ENCODE measurements at regions not wholly inside any gene's neighbourhood (a gene's known extent, or its start where the extent isn't known, plus 50 kb on each side); places are given as distances from the start of the nearest gene placed in this dataset.
A peak's percentile ranks its signal among the peaks of the same experiment; 100 is the strongest.

- DNase-seq (ENCODE audit: low read depth in 1 of 2, low spot score in 1 of 2): peak in 1 of 2 experiments; percentile 39
- no peak for TF ChIP-seq JUND (IDR thresholded peaks at IDR 0.05; ENCODE audit: low read depth)
- in situ Hi-C loops (cut with HindIII; ENCODE audit: low pct_unique_long_range_greater_than_20kb, low sequenced_read_pairs): no loop called here
Measured at GRCh38 chr5:123696921-123697341, 185.0 kb downstream of the CSNK1G3 start.

- in situ Hi-C loops (cut with HindIII; ENCODE audit: low pct_unique_long_range_greater_than_20kb, low sequenced_read_pairs): no loop called here
- no peak for DNase-seq (ENCODE audit: low read depth in 1 of 2, low spot score in 1 of 2)
Measured at GRCh38 chr5:123690821-123691220, 178.8 kb downstream of the CSNK1G3 start.

GRCh38 chr5:123681061-123681460 is 169.1 kb downstream of the CSNK1G3 start:
- in situ Hi-C loops (cut with HindIII; ENCODE audit: low pct_unique_long_range_greater_than_20kb, low sequenced_read_pairs): no loop called here
- no peak for TF ChIP-seq JUND (IDR thresholded peaks at IDR 0.05; ENCODE audit: low read depth)
- no peak for DNase-seq (ENCODE audit: low read depth in 1 of 2, low spot score in 1 of 2)

More at GRCh38 chr5:123690821-123691220, 178.8 kb downstream of the CSNK1G3 start:
- TF ChIP-seq JUND (IDR thresholded peaks at IDR 0.05; ENCODE audit: low read depth): no peak

GRCh38 chr5:123673107-123673506 is 161.1 kb downstream of the CSNK1G3 start:
- peak in 1 of 2 experiments; percentile 31 for DNase-seq (ENCODE audit: low read depth in 1 of 2, low spot score in 1 of 2)
- in situ Hi-C loops (cut with HindIII; ENCODE audit: low pct_unique_long_range_greater_than_20kb, low sequenced_read_pairs): no loop called here
- no peak for TF ChIP-seq JUND (IDR thresholded peaks at IDR 0.05; ENCODE audit: low read depth)

GRCh38 chr5:123671711-123672456 is 159.9 kb downstream of the CSNK1G3 start:
- in situ Hi-C loops (cut with HindIII; ENCODE audit: low pct_unique_long_range_greater_than_20kb, low sequenced_read_pairs): no loop called here
- no peak for TF ChIP-seq JUND (IDR thresholded peaks at IDR 0.05; ENCODE audit: low read depth)
- DNase-seq (ENCODE audit: low read depth in 1 of 2, low spot score in 1 of 2): no peak

GRCh38 chr5:123671042-123671441 is 159.1 kb downstream of the CSNK1G3 start:
- DNase-seq (ENCODE audit: low read depth in 1 of 2, low spot score in 1 of 2): peak in 1 of 2 experiments; percentile 63
- TF ChIP-seq JUND (IDR thresholded peaks at IDR 0.05; ENCODE audit: low read depth): no peak
- in situ Hi-C loops (cut with HindIII; ENCODE audit: low pct_unique_long_range_greater_than_20kb, low sequenced_read_pairs): no loop called here

All from T47D (cell line).